Transverse colon (tissue), 4 donors: ENCODE measurements at regions not wholly inside any gene's neighbourhood (a gene's known extent, or its start where the extent isn't known, plus 50 kb on each side); places are given as distances from the start of the nearest gene placed in this dataset.

Experiments used
- CTCF ChIP-seq, 5 experiments: fragments of 200-600 bp in 3 of 5; fragments of 450-650 bp in 2 of 5; sonication (generic) in 3 of 5; IDR thresholded peaks; 1 replicate in 2 of 5; 2 replicates in 3 of 5; pipeline ENCODE4 v1.5.1; 2016 to 2017; ENCODE audit warnings: antibody characterized with exemption in 5 of 5, inconsistent platforms in 3 of 5, mild to moderate bottlenecking in 2 of 5, moderate library complexity in 1 of 5
- POLR2A ChIP-seq: fragments of 450-650 bp; IDR thresholded peaks from one replicate; pipeline ENCODE4 v1.6.1; 2016; ENCODE audit warnings: antibody characterized with exemption, mild to moderate bottlenecking, moderate library complexity
- POLR2AphosphoS5 ChIP-seq, 3 donors: sonication (generic); formaldehyde crosslinking; IDR thresholded peaks; one replicate each; pipeline ENCODE4 v1.6.1; 2016; ENCODE audit warnings: antibody characterized with exemption in 3 of 3

- TF ChIP-seq CTCF (IDR thresholded peaks at IDR 0.05), result no peak
- TF ChIP-seq POLR2A, result no peak
- TF ChIP-seq POLR2AphosphoS5 (IDR thresholded peaks at IDR 0.05), result no peak
Measured at GRCh38 chr4:169906104-169906503, 120.1 kb downstream of the MFAP3L start.
